ENCODE measurements at regions not wholly inside any gene's neighbourhood (a gene's known extent, or its start where the extent isn't known, plus 50 kb on each side); places are given as distances from the start of the nearest gene placed in this dataset.
A peak's percentile ranks its signal among the peaks of the same experiment; 100 is the strongest.

- no peak for FAIRE-seq
- DNase-seq (ENCODE audit: insufficient read length, low spot score) = no peak
- TF ChIP-seq, protein P1, sequence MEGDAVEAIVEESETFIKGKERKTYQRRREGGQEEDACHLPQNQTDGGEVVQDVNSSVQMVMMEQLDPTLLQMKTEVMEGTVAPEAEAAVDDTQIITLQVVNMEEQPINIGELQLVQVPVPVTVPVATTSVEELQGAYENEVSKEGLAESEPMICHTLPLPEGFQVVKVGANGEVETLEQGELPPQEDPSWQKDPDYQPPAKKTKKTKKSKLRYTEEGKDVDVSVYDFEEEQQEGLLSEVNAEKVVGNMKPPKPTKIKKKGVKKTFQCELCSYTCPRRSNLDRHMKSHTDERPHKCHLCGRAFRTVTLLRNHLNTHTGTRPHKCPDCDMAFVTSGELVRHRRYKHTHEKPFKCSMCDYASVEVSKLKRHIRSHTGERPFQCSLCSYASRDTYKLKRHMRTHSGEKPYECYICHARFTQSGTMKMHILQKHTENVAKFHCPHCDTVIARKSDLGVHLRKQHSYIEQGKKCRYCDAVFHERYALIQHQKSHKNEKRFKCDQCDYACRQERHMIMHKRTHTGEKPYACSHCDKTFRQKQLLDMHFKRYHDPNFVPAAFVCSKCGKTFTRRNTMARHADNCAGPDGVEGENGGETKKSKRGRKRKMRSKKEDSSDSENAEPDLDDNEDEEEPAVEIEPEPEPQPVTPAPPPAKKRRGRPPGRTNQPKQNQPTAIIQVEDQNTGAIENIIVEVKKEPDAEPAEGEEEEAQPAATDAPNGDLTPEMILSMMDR (IDR thresholded peaks at IDR 0.05; ENCODE audit: insufficient read depth, missing control alignments) = peak; percentile 53
Measured at GRCh38 chr14:98138666-98139065, 1133.3 kb downstream of the BCL11B start.

GRCh38 chr14:98140862-98141530 is 1131.0 kb downstream of the BCL11B start:
- DNase-seq (ENCODE audit: insufficient read length, low spot score) (no peak), FAIRE-seq (no peak)
- TF ChIP-seq, protein P1 (IDR thresholded peaks at IDR 0.05; ENCODE audit: insufficient read depth, missing control alignments) = no peak

GRCh38 chr14:98143566-98143965 is 1128.4 kb downstream of the BCL11B start:
- no peak for DNase-seq (ENCODE audit: insufficient read length, low spot score)
- TF ChIP-seq, protein P1 (IDR thresholded peaks at IDR 0.05; ENCODE audit: insufficient read depth, missing control alignments) = no peak
- no peak for FAIRE-seq

GRCh38 chr14:98144964-98145363 is 1127.0 kb downstream of the BCL11B start:
- no peak for DNase-seq (ENCODE audit: insufficient read length, low spot score)
- FAIRE-seq = no peak
- TF ChIP-seq, protein P1 (IDR thresholded peaks at IDR 0.05; ENCODE audit: insufficient read depth, missing control alignments) = no peak

DNA sequence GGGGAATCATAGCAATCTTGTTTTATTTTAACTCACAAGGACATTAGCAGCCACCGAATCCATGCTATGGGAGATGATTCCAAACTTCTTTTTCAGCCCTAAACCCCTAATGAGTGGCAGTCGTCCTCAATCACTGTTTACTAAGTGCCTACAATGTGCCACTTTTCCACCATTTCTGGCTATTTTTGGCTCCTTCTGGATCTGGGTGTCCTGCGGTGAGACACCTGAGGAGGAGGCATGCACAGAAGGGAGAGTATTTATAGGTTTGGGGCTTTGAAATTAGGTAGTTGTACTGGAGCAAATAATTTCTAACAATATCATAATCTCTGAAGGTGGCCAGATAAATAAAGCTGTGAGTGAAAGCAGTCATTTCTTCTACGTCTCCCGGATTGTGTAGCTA is 1125.6 kb downstream of the BCL11B start:
- DNase-seq (ENCODE audit: insufficient read length, low spot score) (no peak), FAIRE-seq (no peak)
- TF ChIP-seq, protein P1 (IDR thresholded peaks at IDR 0.05; ENCODE audit: insufficient read depth, missing control alignments) = no peak

DNA sequence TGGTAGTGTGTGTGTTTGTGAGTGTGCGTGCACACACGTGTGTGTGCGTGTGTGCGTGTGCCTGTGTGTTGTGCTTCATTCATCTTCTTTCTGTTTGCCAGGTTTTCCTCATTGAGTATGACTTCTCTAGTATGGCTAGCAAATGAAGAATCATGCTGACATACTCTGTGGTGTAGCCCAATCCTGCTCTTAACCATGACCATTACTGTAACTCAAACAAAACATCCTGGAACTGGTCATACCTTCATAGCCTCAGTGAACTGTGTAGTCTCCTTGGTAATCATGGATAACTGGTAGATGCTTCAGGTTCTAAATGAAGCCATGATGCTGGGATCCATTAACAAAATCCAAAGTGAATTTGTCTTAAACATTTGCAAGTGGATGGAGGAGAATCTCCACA is 1117.7 kb downstream of the BCL11B start:
- DNase-seq (ENCODE audit: insufficient read length, low spot score) (no peak), FAIRE-seq (no peak)
- TF ChIP-seq, protein P1 (IDR thresholded peaks at IDR 0.05; ENCODE audit: insufficient read depth, missing control alignments) = no peak

DNA sequence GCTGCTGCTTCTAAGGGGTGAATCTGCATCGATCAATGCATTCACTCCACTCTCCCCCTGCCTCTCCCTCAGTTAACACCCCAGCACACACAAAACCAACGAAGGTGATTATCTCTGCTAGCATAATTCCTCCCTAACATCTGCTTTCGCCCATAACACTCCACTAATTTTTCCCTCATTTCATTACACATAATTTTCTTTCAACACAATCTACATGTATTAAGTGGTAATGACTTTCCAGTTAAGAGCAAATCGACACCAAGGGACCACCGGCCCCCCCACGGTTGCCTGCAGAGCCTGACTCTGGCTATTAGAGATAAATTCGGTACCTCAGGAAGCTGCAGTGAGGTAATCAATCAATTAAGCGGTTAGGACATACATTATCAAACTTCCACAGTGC is 1115.6 kb downstream of the BCL11B start:
- TF ChIP-seq, protein P1 (IDR thresholded peaks at IDR 0.05; ENCODE audit: insufficient read depth, missing control alignments) = no peak
- FAIRE-seq (no peak), DNase-seq (ENCODE audit: insufficient read length, low spot score) (no peak)
